GM13977 (cell line): ENCODE measurements at regions not wholly inside any gene's neighbourhood (a gene's known extent, or its start where the extent isn't known, plus 50 kb on each side); places are given as distances from the start of the nearest gene placed in this dataset.

Source experiments
- DNase-seq: peaks from one replicate; pipeline ENCODE4 v3.0.0; 2012; ENCODE audit warnings: low spot score
- CTCF ChIP-seq: IDR thresholded peaks from 2 replicates; pipeline ENCODE4 v1.5.1; 2012; ENCODE audit warnings: mild to moderate bottlenecking, control low read depth; ENCODE audit not compliant: insufficient read depth; ENCODE audit errors: extremely low read depth, missing control alignments
- in situ Hi-C: fragments of 300-500 bp; cut with MboI; formaldehyde crosslinking; loops from one replicate; pipeline ENCODE4 v1.12.0; 2022; ENCODE audit warnings: low sequenced_read_pairs, low pct_unique_long_range_greater_than_20kb, mixed read lengths, inconsistent platforms; ENCODE audit not compliant: unreplicated experiment

- in situ Hi-C loops: no loop called here
- no peak for DNase-seq
- no peak for TF ChIP-seq CTCF
These were observed 672.6 kb upstream of the CDH18 start for GRCh38 chr5:20660588-20660987.

GRCh38 chr5:20656262-20656661 lies 668.3 kb upstream of the CDH18 start:
- no peak for DNase-seq
- in situ Hi-C loops: no loop called here
- TF ChIP-seq CTCF: no peak

- in situ Hi-C loops: no loop called here
- DNase-seq: no peak
- TF ChIP-seq CTCF: no peak
These were observed 667.2 kb upstream of the CDH18 start for GRCh38 chr5:20655211-20655610.

- no peak for TF ChIP-seq CTCF
- in situ Hi-C loops: no loop called here
- DNase-seq: no peak
These were observed 666.7 kb upstream of the CDH18 start for GRCh38 chr5:20654746-20655145.

- in situ Hi-C loops: no loop called here
- no peak for DNase-seq
- TF ChIP-seq CTCF: no peak
These were observed 666.0 kb upstream of the CDH18 start for GRCh38 chr5:20654033-20654432.

GRCh38 chr5:20649966-20650365 lies 662.0 kb upstream of the CDH18 start:
- DNase-seq: no peak
- no peak for TF ChIP-seq CTCF
- in situ Hi-C loops: no loop called here

- no peak for DNase-seq
- in situ Hi-C loops: no loop called here
- no peak for TF ChIP-seq CTCF
These were observed 661.0 kb upstream of the CDH18 start for GRCh38 chr5:20648981-20649380.
